Gastrocnemius medialis (tissue), 4 donors: ENCODE measurements at regions not wholly inside any gene's neighbourhood (a gene's known extent, or its start where the extent isn't known, plus 50 kb on each side); places are given as distances from the start of the nearest gene placed in this dataset.

Experiments used
- ATAC-seq, 2 donors: fragments of 150-250 bp; one replicate each; pipeline ENCODE4 v1.9.1; 2016
- DNase-seq, 2 donors: peaks; one replicate each; pipeline ENCODE4 v3.0.0-alpha.2; 2019
- H3K27ac ChIP-seq, 4 donors: fragments of 200-600 bp; sonication (generic); 1 replicate in 1 of 4; 2 replicates in 3 of 4; pipeline ENCODE4 v1.5.1; 2016 to 2018; ENCODE audit warnings: mild to moderate bottlenecking in 2 of 4, moderate library complexity in 1 of 4
- H3K27me3 ChIP-seq, 3 donors: fragments of 200-600 bp; sonication (generic) in 2 of 3; 1 replicate in 1 of 3; 2 replicates in 2 of 3; pipeline versions ENCODE4 v1.5.1 to v1.6.0; 2016 to 2019; ENCODE audit warnings: mild to moderate bottlenecking in 1 of 3, moderate library complexity in 1 of 3
- H3K36me3 ChIP-seq, 2 donors: fragments of 200-600 bp; sonication (generic) in 1 of 2; one replicate each; pipeline ENCODE4 v1.5.1; 2017 to 2018
- H3K4me1 ChIP-seq, 2 donors: fragments of 200-600 bp; sonication (generic) in 1 of 2; one replicate each; pipeline ENCODE4 v1.5.1; 2016 to 2017; ENCODE audit warnings: mild to moderate bottlenecking in 2 of 2
- H3K4me3 ChIP-seq, 4 donors: fragments of 200-600 bp; sonication (generic) in 3 of 4; 1 replicate in 1 of 4; 2 replicates in 3 of 4; pipeline ENCODE4 v1.5.1; 2016 to 2019; ENCODE audit warnings: mild to moderate bottlenecking in 2 of 4
- H3K9me3 ChIP-seq, 3 donors: fragments of 200-600 bp; sonication (generic) in 2 of 3; 1 replicate in 1 of 3; 2 replicates in 2 of 3; pipeline ENCODE4 v1.5.1; 2016 to 2019
- POLR2A ChIP-seq, 2 donors: fragments of 450-650 bp; IDR thresholded peaks; one replicate each; pipeline ENCODE4 v1.6.1; 2017; ENCODE audit warnings: antibody characterized with exemption in 2 of 2, mild to moderate bottlenecking in 2 of 2, moderate library complexity in 2 of 2
- in situ Hi-C, 4 donors: fragments of 200-750 bp; cut with MboI; loops; one replicate each; pipeline versions ENCODE4 v1.15.0 to v1.8.0; 2017; ENCODE audit warnings: low sequenced_read_pairs in 4 of 4
- intact Hi-C: fragments of 100-400 bp; cut with DNase I; formaldehyde crosslinking; loops from one replicate; pipeline ENCODE4 v1.15.1; 2023; ENCODE audit warnings: low total_unique reads
- TF ChIP-seq, protein P1 (sequence below), 5 experiments: fragments of 450-650 bp in 3 of 5; fragments of 200-600 bp in 2 of 5; sonication (generic) in 2 of 5; IDR thresholded peaks in 4 of 5; conservative IDR thresholded peaks in 1 of 5; 1 replicate in 4 of 5; 2 replicates in 1 of 5; pipeline ENCODE4 v1.5.1; 2016 to 2019; ENCODE audit warnings: antibody characterized with exemption in 5 of 5, mild to moderate bottlenecking in 3 of 5, moderate library complexity in 3 of 5

GRCh38 chr16:51816929-51817328 is 665.9 kb upstream of the SALL1 start:
- in situ Hi-C loops = no loop called here

GRCh38 chr16:51815523-51815922 is 664.5 kb upstream of the SALL1 start:
- Histone ChIP-seq H3K27ac (no peak overlapping the region), H3K27me3 (no peaks in the 10 kb centered on the region), H3K4me3 (no peak overlapping the region), H3K4me1 (no peaks in the 10 kb centered on the region), H3K36me3 (no peaks in the 10 kb centered on the region), H3K9me3 (no peaks in the 10 kb centered on the region)
- in situ Hi-C loops (no loop called here), intact Hi-C loops (no loop called here)
- TF ChIP-seq, protein P1, sequence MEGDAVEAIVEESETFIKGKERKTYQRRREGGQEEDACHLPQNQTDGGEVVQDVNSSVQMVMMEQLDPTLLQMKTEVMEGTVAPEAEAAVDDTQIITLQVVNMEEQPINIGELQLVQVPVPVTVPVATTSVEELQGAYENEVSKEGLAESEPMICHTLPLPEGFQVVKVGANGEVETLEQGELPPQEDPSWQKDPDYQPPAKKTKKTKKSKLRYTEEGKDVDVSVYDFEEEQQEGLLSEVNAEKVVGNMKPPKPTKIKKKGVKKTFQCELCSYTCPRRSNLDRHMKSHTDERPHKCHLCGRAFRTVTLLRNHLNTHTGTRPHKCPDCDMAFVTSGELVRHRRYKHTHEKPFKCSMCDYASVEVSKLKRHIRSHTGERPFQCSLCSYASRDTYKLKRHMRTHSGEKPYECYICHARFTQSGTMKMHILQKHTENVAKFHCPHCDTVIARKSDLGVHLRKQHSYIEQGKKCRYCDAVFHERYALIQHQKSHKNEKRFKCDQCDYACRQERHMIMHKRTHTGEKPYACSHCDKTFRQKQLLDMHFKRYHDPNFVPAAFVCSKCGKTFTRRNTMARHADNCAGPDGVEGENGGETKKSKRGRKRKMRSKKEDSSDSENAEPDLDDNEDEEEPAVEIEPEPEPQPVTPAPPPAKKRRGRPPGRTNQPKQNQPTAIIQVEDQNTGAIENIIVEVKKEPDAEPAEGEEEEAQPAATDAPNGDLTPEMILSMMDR (IDR thresholded peaks at IDR 0.05 in 4 of 5, conservative IDR thresholded peaks at IDR 0.05 in 1 of 5) = no peak
- TF ChIP-seq POLR2A (IDR thresholded peaks at IDR 0.05) = no peak
- ATAC-seq = no peak
- no peak for DNase-seq

More at GRCh38 chr16:51816929-51817328, 665.9 kb upstream of the SALL1 start:
- intact Hi-C loops = no loop called here
- H3K27ac ChIP-seq = no peak overlapping the region
- H3K36me3 ChIP-seq = no peaks in the 10 kb centered on the region
- H3K4me1 ChIP-seq = no peaks in the 10 kb centered on the region
- no peak overlapping the region for H3K4me3 ChIP-seq
- no peak for ATAC-seq
- no peak for TF ChIP-seq POLR2A (IDR thresholded peaks at IDR 0.05)
- TF ChIP-seq, protein P1 (IDR thresholded peaks at IDR 0.05 in 4 of 5, conservative IDR thresholded peaks at IDR 0.05 in 1 of 5) = no peak
- no peaks in the 10 kb centered on the region for H3K27me3 ChIP-seq
- H3K9me3 ChIP-seq = no peaks in the 10 kb centered on the region
- no peak for DNase-seq

DNA sequence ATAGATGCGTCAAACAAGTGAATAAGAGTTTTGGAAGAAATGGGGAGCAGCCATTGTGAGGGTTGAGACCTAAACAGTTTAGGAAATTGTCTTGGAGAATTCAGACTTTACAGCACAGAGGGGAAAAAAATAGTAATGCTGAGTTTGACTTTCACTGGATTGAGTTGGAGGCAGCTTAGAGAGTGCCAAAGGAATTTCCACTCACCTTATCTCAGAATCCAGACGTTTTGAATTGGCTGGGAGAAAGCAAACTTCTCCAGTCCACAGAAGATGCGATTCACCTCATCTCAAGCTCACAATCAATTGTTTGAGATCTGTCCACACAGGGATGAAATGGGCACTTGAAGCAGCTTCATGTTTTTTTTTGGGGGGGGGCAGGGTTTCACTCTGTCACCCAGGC is 663.5 kb upstream of the SALL1 start:
- Histone ChIP-seq H3K4me1 (no peaks in the 10 kb centered on the region), H3K9me3 (no peaks in the 10 kb centered on the region), H3K4me3 (no peak overlapping the region), H3K27ac (no peak overlapping the region), H3K36me3 (no peaks in the 10 kb centered on the region), H3K27me3 (no peaks in the 10 kb centered on the region)
- in situ Hi-C loops = no loop called here
- TF ChIP-seq POLR2A (IDR thresholded peaks at IDR 0.05) = no peak
- TF ChIP-seq, protein P1 (IDR thresholded peaks at IDR 0.05 in 4 of 5, conservative IDR thresholded peaks at IDR 0.05 in 1 of 5) = no peak
- intact Hi-C loops = no loop called here
- ATAC-seq (no peak), DNase-seq (no peak)

GRCh38 chr16:51813609-51814008 is 662.5 kb upstream of the SALL1 start:
- intact Hi-C loops (no loop called here), in situ Hi-C loops (no loop called here)
- H3K4me1 ChIP-seq = no peaks in the 10 kb centered on the region
- no peak for TF ChIP-seq POLR2A (IDR thresholded peaks at IDR 0.05)
- TF ChIP-seq, protein P1 (IDR thresholded peaks at IDR 0.05 in 4 of 5, conservative IDR thresholded peaks at IDR 0.05 in 1 of 5) = no peak
- no peaks in the 10 kb centered on the region for H3K9me3 ChIP-seq
- H3K27me3 ChIP-seq = no peaks in the 10 kb centered on the region
- no peak for DNase-seq
- no peak overlapping the region for H3K27ac ChIP-seq
- H3K4me3 ChIP-seq = no peak overlapping the region
- no peak for ATAC-seq
- H3K36me3 ChIP-seq = no peaks in the 10 kb centered on the region

- intact Hi-C loops = no loop called here
- H3K4me1 ChIP-seq = no peaks in the 10 kb centered on the region
- H3K4me3 ChIP-seq = no peak overlapping the region
- H3K36me3 ChIP-seq = no peaks in the 10 kb centered on the region
- ATAC-seq (no peak), DNase-seq (no peak)
- no peak overlapping the region for H3K27ac ChIP-seq
- no peak for TF ChIP-seq POLR2A (IDR thresholded peaks at IDR 0.05)
- TF ChIP-seq, protein P1 (IDR thresholded peaks at IDR 0.05 in 4 of 5, conservative IDR thresholded peaks at IDR 0.05 in 1 of 5) = no peak
- no peaks in the 10 kb centered on the region for H3K27me3 ChIP-seq
- no peaks in the 10 kb centered on the region for H3K9me3 ChIP-seq
- in situ Hi-C loops = no loop called here
Measured at GRCh38 chr16:51812945-51813344, 661.9 kb upstream of the SALL1 start.
